ENCODE measurements at regions not wholly inside any gene's neighbourhood (a gene's known extent, or its start where the extent isn't known, plus 50 kb on each side); places are given as distances from the start of the nearest gene placed in this dataset.

DNA sequence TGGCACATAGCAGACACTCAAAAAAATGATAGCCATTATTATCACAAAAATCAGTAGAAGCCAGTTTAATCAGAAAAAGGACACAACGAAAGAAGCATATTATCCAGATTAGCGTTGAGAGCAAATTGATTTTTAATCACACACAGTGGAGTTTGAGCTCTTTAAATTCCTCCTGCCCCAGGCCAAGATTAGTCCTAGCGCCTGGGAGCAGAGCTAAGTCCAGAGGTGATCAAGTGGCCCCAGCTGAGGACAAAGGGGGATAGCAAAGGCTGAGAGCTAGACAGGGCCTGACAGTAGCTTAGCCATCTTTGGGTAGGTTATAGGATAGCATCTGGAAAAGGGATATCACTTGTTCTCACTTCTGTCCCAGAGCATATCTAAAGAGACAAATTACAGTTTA is 133.6 kb downstream of the NXPE2 start:
- DNase-seq = no peak

DNA sequence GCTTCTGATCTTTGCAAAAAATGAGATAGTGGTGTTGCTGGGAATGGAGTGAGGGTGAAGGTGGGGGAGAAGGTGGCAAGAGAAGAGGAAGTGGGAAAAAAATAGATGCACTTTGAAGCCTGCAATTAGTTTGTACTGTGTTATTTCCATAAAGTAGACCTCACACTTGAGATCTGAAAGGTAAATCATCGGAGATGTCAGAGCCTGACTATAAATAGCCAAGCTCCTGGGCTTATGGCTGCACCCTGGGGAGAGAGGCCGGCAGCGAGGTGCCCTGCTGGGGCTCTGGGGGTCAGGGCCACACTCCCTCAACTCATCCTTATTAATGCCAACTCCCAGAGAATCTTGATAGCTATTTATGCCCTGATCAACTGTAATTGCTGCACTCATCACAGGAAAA is 134.4 kb downstream of the NXPE2 start:
- no peak for DNase-seq

DNA sequence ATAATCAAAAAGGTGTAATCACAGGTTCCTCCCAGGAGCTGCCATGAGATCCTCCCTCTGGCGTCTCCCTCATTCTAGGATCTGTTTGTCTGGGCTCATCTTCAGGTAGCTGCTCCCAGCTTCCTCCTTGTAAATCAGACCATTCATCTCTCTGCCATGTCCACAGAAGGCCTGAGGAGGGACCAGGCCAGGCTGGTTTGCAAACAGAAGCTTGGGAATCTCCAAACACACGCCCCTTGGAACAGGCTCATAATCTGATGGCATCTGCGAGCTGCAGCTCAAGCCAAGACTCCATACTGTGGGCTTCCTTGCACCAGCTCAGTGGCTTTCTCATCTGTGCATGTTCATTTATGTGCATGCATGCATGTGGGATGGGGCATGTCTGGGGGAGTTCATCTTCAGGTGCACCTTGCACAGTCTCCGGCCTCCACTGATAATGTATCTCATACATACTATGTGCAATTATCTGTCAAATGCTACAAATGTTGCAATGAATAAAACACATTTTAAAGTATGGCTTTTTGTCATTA is 134.9 kb downstream of the NXPE2 start:
- no peak for DNase-seq

DNA sequence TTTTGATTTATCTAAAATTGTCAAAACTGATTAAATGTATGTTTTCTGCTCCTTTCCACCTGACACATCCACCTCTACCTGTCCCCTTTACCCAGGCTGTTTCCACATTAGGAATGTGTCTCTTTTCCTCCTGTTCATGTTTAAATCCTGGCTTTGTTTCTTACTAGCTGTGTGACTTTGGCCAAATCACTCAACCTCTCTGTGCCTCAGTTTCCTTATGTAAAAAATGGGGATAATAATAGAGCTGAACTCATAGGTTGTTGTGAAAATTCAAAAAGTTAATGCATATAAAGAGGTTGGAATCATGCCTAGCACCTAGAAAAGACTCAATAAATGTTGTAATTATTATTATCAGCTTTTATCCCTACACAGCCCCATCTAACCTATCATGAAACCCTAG is 136.8 kb downstream of the NXPE2 start:
- DNase-seq = no peak

DNA sequence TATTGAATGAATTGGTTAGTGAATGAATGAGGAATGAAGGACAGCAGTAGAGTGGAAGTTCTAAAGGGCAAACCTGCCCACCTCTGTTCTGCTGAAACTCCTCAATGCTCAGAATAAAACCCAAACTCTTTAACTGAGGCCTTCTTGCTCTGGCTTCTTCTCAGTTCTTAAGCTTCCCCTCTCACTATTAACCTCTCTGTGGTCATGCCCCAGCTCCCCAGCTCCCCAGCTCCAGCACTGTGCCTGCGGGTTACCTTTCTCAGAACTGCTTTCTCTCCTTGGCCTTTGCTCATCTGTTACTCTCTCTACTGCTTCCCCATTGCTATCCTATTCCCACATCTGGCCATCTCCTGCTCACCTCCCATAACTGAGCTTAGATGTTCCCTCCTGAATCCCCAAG is 137.4 kb downstream of the NXPE2 start:
- DNase-seq = no peak

DNA sequence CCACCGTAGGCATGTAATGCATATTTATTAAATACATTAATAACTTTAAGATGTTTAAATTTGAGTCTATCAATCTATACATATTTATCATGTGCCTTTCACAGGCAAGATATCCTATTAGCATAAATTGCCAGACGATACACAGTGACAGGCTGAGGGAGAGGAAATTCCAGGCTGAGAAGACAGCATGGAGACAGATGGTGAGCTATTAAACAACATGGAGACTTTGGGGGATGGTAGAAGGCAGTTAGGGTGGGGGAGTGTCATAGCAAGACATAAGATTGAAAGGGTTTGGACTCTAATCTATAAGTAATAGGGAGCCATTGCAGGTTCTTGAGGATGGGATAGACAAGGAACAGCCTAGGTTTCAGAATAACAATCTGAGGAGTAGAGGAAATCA is 138.5 kb downstream of the NXPE2 start:
- DNase-seq = no peak

DNA sequence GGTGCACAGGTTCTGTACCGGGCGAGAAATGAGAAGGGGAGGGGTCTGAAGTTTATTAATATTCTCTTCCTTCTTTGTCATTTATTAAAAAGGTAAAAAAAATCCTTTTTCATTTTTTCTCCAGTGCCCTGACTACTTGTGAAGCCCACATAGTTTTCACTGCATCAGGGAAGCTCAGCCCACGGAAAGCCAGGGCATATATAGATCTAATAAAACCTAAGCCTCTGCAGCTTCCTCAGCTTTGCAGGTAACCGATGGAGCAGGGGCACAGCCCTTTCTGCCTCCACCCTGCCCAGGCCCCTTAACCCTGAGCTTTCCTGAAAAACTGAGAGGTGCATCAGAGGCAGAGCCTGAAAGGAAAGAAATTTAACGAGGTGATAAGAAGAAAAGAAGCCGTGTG is 140.1 kb downstream of the NXPE2 start:
- no peak for DNase-seq

GRCh38 chr11:114819028-114819427 is 140.7 kb downstream of the NXPE2 start:
- DNase-seq = no peak

- no peak for DNase-seq
These were observed 142.3 kb downstream of the NXPE2 start for GRCh38 chr11:114820621-114821020.

DNA sequence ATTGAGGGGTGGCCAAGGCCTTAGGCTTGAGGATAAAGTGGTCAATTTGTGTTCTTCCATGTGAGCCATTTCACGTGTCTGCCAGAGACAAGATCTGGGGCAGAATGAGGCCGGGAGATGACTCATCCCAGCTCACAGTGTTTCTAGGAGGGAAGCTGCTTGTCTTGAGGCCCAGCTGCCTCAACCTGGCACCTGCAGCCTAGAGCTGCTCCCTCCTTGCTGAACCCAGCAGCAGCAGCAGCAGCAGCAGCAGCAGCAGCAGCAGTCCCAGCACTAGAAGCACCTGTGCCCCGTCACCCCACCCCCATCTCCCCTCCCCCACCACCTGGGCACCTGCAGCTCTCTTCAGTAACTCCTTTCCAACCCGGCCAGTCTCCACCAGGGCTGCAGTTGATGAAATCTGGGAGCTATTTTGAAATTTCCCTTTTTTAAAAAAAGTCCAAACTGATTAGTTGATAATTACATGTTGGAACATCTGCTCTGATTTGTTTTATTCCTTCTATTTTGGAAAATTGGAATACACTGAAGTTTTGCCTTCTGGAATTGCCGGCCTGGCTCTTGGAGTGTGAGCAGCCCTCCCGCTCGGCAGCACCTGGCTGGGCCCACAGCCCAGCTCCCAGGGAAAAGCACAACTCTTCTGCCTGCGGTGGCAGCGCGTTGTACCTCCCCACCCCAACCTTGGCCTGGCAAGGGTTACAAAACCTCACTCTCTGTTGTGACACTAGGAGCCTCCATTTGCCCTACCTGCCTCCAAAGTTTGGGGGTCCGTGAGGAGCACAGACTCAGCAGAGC is 143.5 kb downstream of the NXPE2 start:
- DNase-seq = no peak

DNA sequence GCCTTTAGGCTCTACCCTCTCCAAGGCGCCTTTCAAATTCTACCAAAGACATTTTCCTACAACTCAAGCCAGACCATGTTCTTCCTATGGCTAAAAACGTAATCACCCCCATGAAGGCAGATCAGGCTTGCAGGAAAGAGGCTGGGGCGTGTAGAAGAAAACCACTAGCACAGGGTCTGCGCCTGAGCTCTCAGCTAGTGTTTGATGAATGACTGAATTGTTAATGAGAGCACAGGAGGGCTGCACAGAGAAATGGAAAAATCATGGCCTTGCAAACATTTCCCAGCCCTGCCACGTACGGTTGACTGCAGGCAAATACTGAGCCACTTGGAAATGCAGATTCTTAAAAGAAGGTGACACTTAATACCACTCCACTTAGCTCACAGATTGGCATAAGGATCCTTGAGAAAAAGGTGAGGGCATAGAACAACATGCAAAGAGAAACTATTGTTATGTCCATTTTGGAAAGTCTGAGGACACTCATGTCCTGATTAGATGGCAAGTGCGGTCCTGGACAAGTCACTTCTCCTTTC is 148.6 kb downstream of the NXPE2 start:
- DNase-seq = no peak

DNA sequence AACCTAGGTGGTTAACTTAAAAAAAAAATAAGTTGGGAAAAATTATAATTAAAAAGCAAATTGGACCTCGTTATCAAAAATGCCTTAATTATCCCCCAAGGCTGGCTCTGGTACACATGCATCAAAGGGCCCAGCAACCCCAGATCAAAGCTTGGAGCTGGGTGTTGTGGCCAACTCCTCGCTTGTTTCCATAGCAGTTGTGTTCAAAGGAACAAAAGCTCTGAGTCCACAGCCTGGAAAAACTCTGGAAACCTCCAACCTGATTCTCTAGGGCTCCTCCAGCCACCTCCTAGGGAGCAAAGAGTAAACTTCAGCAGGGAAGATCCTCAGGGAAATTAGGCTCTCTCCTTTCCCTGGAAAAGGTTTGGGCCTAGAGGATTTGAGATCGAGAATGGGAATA is 149.4 kb downstream of the NXPE2 start:
- no peak for DNase-seq

DNA sequence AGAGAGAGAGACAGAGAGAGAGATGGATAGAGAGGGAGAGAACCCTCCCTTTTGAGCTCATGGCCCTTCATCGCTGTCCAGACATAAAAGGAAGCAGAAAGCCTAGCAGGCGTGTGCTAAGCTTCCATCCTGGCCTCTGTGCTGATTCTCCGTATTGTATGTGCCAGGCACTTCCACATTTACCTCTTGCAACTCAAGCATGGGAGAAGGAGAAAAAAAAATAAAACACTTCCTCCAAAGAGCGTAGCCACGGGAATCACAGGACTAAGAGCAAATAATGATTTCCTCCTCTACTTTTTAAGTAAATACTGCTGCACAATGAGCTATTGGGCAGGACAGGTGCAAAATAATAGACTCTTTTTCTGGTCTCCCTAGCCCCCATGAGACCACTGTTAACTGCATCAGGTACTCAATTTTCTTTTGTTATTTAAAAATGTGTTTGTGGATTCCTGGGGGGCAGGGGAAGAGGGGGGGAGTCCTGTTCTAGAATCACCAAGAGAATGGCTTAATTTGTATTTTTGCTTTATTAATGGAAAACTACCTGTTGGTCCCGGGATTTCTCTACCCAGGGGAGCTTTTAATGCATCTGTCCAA is 154.3 kb downstream of the NXPE2 start:
- DNase-seq = no peak

DNA sequence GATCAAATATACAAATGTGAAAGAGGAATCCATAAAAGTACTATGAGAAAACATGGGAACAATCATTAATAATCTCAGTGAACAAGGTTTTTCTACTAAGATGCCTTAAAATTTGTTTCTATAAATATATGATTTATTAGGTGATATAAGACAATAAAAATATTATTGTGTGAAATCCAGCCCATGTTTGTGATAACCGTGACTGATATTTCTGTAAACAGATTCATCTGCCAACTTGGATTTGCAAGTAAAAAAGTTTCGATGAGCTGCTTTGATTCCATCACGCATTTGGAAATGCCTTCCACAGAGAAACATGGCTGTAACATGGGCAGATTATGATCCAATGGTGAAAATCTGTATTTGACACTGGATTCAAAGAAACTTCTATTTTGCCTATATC is 157.8 kb downstream of the NXPE2 start:
- DNase-seq = no peak

DNA sequence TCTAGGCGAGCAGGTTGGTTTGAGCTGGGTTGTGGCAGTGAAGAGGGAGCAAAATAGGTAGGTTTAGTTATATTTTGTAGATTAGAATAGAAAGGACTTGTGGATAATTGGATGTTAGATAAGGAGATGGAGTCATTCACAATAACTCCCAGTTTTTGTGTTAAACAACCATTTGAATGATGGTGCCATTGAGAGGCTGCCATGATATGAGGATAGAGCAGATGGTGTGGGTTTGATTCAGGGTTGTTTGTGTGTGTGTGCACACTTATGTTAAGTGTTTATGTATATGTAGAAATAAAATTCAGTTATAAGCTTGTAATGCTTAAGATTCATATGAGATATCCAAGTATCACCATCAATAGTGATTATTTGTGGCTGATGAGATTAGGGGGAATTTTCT is 166.6 kb downstream of the NXPE2 start:
- no peak for DNase-seq

- no peak for DNase-seq
These were observed 167.6 kb downstream of the NXPE2 start for GRCh38 chr11:114845766-114846415.

DNA sequence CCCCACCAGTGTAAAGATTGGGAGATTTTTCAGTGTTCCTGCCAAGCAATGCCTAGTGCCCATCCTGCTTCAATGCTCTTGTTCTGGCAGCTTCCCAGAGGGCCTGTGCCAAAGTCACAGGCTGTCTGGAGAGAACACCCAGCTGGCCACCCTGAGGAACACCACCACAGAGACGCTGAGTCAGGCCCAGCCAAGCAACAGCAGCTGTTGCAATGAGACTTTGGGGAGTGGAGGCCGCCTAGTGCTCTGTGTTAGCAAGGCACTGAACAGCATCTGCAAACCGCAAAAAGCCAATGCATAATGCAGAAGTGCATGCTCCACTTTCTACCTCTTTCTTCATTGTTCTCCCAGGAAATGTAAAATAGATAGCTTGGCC is 168.1 kb downstream of the NXPE2 start:
- DNase-seq = no peak

- DNase-seq = no peak
These were observed 169.1 kb downstream of the NXPE2 start for GRCh38 chr11:114847306-114847975.

GRCh38 chr11:114848027-114848426 is 169.7 kb downstream of the NXPE2 start:
- DNase-seq = no peak

DNA sequence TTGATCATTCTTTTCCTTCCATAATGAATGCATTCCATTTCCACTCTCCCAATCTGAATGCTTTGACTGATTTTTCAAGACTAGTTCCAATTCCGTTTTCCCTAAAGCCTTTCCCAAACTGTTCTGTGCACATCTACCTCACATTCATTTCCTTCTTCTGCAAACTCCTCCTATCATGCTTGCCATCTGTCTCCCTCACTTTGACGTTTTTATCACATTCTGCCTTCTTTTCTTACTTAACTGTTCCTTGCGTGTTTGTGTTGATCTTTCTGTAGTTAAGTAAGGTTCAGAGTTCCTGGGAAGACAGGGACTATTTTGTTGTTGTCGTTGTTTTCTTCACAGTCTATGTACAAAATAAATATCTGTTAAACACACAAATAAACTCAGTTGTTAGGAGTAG is 179.0 kb downstream of the NXPE2 start:
- no peak for DNase-seq

- DNase-seq = no peak
These were observed 186.6 kb downstream of the NXPE2 start for GRCh38 chr11:114864896-114865295.

DNA sequence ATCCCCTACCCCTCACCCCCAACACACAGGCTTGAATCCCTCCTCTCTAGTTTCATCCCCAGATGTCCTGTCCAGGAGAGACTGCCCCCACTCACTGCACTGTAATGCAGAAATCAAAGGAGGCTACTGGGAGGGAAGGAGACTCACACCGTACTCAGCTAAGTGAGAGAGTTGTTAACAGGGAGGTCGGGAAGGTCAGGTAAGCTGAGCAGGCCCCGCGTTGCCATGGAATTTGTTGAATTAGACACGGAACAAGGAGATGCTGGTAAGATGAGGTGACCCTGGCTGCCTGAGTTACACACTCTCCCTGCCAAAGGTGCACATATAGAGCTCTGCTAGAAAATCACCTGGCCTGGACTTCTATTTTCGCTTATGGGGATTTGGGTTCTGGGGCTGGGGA is 197.9 kb downstream of the NXPE2 start:
- no peak for DNase-seq

GRCh38 chr11:114877976-114878375 is 199.6 kb downstream of the NXPE2 start:
- no peak for DNase-seq
